Endothelial cell (in vitro differentiated cells): ENCODE measurements at regions not wholly inside any gene's neighbourhood (a gene's known extent, or its start where the extent isn't known, plus 50 kb on each side); places are given as distances from the start of the nearest gene placed in this dataset.

ENCODE experiments used
- DNase-seq: peaks from one replicate; pipeline ENCODE4 v3.0.0; 2021; ENCODE audit warnings: low spot score
- H3K27ac Mint-ChIP-seq: one replicate; pipeline ENCODE4 v1.8.0; 2021; ENCODE audit warnings: mixed read lengths, inconsistent platforms; ENCODE audit not compliant: unreplicated experiment
- H3K27me3 Mint-ChIP-seq: one replicate; pipeline ENCODE4 v1.8.0; 2021; ENCODE audit warnings: mild to moderate bottlenecking, moderate library complexity, mixed read lengths, inconsistent platforms; ENCODE audit not compliant: unreplicated experiment
- H3K36me3 Mint-ChIP-seq: one replicate; pipeline ENCODE4 v1.8.0; 2021; ENCODE audit warnings: mild to moderate bottlenecking, low read depth, mixed read lengths, inconsistent platforms; ENCODE audit not compliant: unreplicated experiment
- H3K4me1 Mint-ChIP-seq: one replicate; pipeline ENCODE4 v1.8.0; 2021; ENCODE audit warnings: mild to moderate bottlenecking, mixed read lengths, inconsistent platforms; ENCODE audit not compliant: unreplicated experiment
- H3K4me3 Mint-ChIP-seq: one replicate; pipeline ENCODE4 v1.8.0; 2021; ENCODE audit warnings: mild to moderate bottlenecking, mixed read lengths, inconsistent platforms; ENCODE audit not compliant: unreplicated experiment
- H3K9me3 Mint-ChIP-seq: one replicate; pipeline ENCODE4 v1.8.0; 2021; ENCODE audit warnings: mixed read lengths, inconsistent platforms; ENCODE audit not compliant: unreplicated experiment
- TF ChIP-seq, protein P1 (sequence below): fragments of 200-600 bp; sonication (generic); IDR thresholded peaks from one replicate; pipeline ENCODE4 v1.5.0; 2021; ENCODE audit warnings: antibody characterized with exemption; ENCODE audit not compliant: unreplicated experiment

DNA sequence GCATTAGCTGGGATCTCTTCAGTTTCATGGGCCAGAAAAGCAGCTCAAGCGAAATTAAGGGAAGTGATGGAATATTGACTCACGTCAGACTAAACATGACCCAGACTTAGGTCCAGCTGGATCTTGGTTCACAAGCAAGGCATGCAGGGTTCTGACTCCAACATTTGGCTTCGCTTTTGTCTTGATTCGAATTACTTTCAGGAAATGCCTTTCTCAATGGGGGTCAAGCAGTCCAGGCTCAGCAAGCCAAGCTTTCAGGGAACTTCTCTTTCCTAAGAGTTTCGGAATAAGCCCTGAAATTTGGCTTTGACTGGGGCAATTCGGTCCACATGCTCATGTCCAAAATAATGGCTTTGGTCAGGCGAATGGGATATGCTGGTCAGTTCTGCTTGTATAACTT lies 678.7 kb upstream of the TMEM132C start:
- Mint-ChIP-seq H3K9me3 (peaks cover 12% of the 10 kb centered on the region), H3K36me3 (no peaks in the 10 kb centered on the region), H3K4me1 (no peaks in the 10 kb centered on the region), H3K27me3 (peaks cover 5% of the 10 kb centered on the region), H3K4me3 (no peak overlapping the region), H3K27ac (no peak overlapping the region)
- no peak for DNase-seq
- TF ChIP-seq, protein P1, sequence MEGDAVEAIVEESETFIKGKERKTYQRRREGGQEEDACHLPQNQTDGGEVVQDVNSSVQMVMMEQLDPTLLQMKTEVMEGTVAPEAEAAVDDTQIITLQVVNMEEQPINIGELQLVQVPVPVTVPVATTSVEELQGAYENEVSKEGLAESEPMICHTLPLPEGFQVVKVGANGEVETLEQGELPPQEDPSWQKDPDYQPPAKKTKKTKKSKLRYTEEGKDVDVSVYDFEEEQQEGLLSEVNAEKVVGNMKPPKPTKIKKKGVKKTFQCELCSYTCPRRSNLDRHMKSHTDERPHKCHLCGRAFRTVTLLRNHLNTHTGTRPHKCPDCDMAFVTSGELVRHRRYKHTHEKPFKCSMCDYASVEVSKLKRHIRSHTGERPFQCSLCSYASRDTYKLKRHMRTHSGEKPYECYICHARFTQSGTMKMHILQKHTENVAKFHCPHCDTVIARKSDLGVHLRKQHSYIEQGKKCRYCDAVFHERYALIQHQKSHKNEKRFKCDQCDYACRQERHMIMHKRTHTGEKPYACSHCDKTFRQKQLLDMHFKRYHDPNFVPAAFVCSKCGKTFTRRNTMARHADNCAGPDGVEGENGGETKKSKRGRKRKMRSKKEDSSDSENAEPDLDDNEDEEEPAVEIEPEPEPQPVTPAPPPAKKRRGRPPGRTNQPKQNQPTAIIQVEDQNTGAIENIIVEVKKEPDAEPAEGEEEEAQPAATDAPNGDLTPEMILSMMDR: no peak

GRCh38 chr12:127589541-127589940 lies 677.4 kb upstream of the TMEM132C start:
- H3K36me3 Mint-ChIP-seq: no peaks in the 10 kb centered on the region

DNA sequence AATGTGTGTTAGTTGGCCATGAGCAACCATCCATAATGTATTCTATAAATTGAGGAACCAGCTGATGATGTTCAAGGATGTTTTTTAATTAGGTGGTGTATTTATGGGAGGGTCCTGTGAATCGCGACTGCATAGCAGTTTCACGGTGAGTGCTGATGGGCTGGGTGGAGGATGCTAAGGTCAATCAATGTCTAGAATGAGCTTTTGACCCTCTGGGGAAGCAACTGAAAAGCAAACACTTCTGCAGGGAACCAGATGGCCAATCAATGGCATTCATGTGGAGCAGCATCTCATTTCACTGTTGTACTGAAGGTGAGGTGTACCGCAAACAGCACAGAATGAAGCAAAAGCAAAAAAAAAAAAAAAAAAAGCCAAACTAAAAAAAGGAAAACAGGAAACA lies 676.1 kb upstream of the TMEM132C start:
- Mint-ChIP-seq H3K27me3 (peaks cover 5% of the 10 kb centered on the region), H3K36me3 (no peaks in the 10 kb centered on the region), H3K9me3 (peaks cover 25% of the 10 kb centered on the region), H3K4me3 (no peak overlapping the region), H3K4me1 (no peaks in the 10 kb centered on the region), H3K27ac (no peak overlapping the region)
- no peak for DNase-seq
- TF ChIP-seq, protein P1: no peak

More at GRCh38 chr12:127589541-127589940, 677.4 kb upstream of the TMEM132C start:
- H3K4me3 Mint-ChIP-seq: no peak overlapping the region
- DNase-seq: no peak
- peaks cover 5% of the 10 kb centered on the region for H3K27me3 Mint-ChIP-seq
- no peaks in the 10 kb centered on the region for H3K4me1 Mint-ChIP-seq
- peaks cover 22% of the 10 kb centered on the region for H3K9me3 Mint-ChIP-seq
- TF ChIP-seq, protein P1: no peak
- no peak overlapping the region for H3K27ac Mint-ChIP-seq

DNA sequence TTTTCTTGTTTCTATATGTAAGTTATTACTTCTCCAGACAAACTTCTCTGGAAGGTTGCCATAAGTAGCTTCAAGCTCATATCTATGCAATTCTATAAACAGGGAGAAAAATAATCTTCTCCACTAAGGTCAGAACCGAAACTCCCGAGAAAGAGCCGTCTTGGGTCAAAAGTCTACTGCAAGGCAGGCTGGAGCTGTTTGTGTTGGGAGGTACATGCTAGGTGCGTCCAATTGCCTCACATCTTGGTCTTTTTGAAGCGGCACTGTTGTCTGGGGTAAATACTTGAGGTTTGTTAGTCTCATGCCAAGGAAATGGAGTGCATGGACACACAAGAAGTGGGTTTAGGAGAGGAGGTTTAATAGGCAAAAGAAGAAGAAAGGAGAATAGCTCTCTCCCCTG lies 674.7 kb upstream of the TMEM132C start:
- no peaks in the 10 kb centered on the region for H3K36me3 Mint-ChIP-seq
- H3K27me3 Mint-ChIP-seq: peaks cover 5% of the 10 kb centered on the region
- H3K4me3 Mint-ChIP-seq: no peak overlapping the region
- no peak overlapping the region for H3K27ac Mint-ChIP-seq
- no peaks in the 10 kb centered on the region for H3K4me1 Mint-ChIP-seq
- peaks cover 26% of the 10 kb centered on the region for H3K9me3 Mint-ChIP-seq
- DNase-seq: no peak
- TF ChIP-seq, protein P1: no peak

DNA sequence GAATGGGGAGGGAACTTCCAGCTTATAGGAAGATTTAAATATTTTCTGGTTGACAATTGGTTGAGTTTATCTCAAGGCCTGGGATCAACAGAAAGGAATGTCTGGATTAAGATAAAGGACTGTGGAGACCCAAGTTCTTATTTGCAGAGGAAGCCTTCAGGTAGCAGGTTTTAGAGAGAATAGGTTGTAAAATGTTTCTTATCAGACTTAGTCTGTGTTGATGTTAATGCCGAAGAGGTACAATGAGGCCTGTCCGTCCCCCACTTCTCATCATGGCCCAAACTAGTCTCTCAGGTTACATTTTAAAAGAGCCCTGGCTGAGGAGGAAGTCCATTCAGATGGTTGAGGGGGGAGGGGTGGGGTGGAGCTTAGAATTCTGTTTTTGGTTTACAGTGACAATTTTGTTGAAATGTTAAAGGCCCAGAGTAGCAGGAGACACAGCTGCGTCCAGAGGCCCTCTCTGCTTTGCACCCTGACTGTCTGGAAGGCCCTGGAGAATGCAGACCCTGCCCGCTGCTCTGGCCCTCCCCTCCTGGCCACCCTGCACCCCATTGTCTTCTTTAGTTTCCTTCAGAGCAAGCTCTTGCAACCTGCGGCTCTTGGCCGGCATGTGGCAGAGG lies 672.5 kb upstream of the TMEM132C start:
- peaks cover 5% of the 10 kb centered on the region for H3K27me3 Mint-ChIP-seq
- H3K4me1 Mint-ChIP-seq: no peaks in the 10 kb centered on the region
- no peak overlapping the region for H3K27ac Mint-ChIP-seq
- no peak overlapping the region for H3K4me3 Mint-ChIP-seq
- H3K36me3 Mint-ChIP-seq: no peaks in the 10 kb centered on the region
- TF ChIP-seq, protein P1: no peak
- no peak for DNase-seq
- H3K9me3 Mint-ChIP-seq: peaks cover 20% of the 10 kb centered on the region
